ENCODE measurements at regions not wholly inside any gene's neighbourhood (a gene's known extent, or its start where the extent isn't known, plus 50 kb on each side); places are given as distances from the start of the nearest gene placed in this dataset.

GRCh38 chr9:15058236-15058635 lies 148.0 kb upstream of the FREM1 start:
- TF ChIP-seq POLR2A (IDR thresholded peaks at IDR 0.05; ENCODE audit: low read depth, low read length) = no peak
- TF ChIP-seq TAF1 (IDR thresholded peaks at IDR 0.05; ENCODE audit: low read depth, low read length) = no peak
- TF ChIP-seq POLR2AphosphoS5 (IDR thresholded peaks at IDR 0.05; ENCODE audit: low read depth, low read length) = no peak
- TF ChIP-seq POU2F2 (IDR thresholded peaks at IDR 0.05; ENCODE audit: low read depth, low read length) = no peak
- TF ChIP-seq PAX5 (IDR thresholded peaks at IDR 0.05; ENCODE audit: insufficient read depth, low read length, severe bottlenecking) = no peak
